SK-N-SH treated with all-trans-retinoic acid at 6 μM for 48 hours (cell line): ENCODE measurements at regions not wholly inside any gene's neighbourhood (a gene's known extent, or its start where the extent isn't known, plus 50 kb on each side); places are given as distances from the start of the nearest gene placed in this dataset.

ENCODE experiments used
- ARNTL ChIP-seq: fragments of 450-650 bp; formaldehyde crosslinking; IDR thresholded peaks from 2 replicates; pipeline ENCODE4 v1.5.0; 2020; ENCODE audit warnings: low read depth, mild to moderate bottlenecking, moderate library complexity, borderline replicate concordance
- CSDC2 ChIP-seq: fragments of 250-450 bp; sonication (Bioruptor Pico); IDR thresholded peaks from 2 replicates; pipeline ENCODE4 v1.5.0; 2020; ENCODE audit warnings: mild to moderate bottlenecking, moderate library complexity
- ISL1 ChIP-seq: fragments of 250-450 bp; sonication (Bioruptor Pico); IDR thresholded peaks from 2 replicates; pipeline ENCODE4 v2.1.2; 2022; ENCODE audit warnings: mild to moderate bottlenecking, moderate library complexity
- RARB ChIP-seq: fragments of 250-450 bp; sonication (Bioruptor Pico); IDR thresholded peaks from 2 replicates; pipeline ENCODE4 v1.8.0; 2021; ENCODE audit warnings: mild to moderate bottlenecking, moderate library complexity
- ZFP30 ChIP-seq: fragments of 450-650 bp; formaldehyde crosslinking; IDR thresholded peaks from 2 replicates; pipeline ENCODE4 v1.5.0; 2022; ENCODE audit warnings: mild to moderate bottlenecking, moderate library complexity
- TF ChIP-seq, protein P1 (sequence below): fragments of 250-450 bp; sonication (Bioruptor Pico); IDR thresholded peaks from 2 replicates; pipeline ENCODE4 v1.8.0; 2021; ENCODE audit warnings: low read depth, mild to moderate bottlenecking, moderate library complexity, borderline replicate concordance
- TF ChIP-seq, protein P2 (sequence below): fragments of 250-450 bp; sonication (Bioruptor Pico); IDR thresholded peaks from 2 replicates; pipeline ENCODE4 v1.5.1; 2020; ENCODE audit warnings: low read depth, mild to moderate bottlenecking, moderate library complexity
- TF ChIP-seq, protein P3 (sequence below): fragments of 250-450 bp; sonication (Bioruptor Pico); IDR thresholded peaks from 2 replicates; pipeline ENCODE4 v1.5.1; 2021; ENCODE audit warnings: mild to moderate bottlenecking, moderate library complexity

DNA sequence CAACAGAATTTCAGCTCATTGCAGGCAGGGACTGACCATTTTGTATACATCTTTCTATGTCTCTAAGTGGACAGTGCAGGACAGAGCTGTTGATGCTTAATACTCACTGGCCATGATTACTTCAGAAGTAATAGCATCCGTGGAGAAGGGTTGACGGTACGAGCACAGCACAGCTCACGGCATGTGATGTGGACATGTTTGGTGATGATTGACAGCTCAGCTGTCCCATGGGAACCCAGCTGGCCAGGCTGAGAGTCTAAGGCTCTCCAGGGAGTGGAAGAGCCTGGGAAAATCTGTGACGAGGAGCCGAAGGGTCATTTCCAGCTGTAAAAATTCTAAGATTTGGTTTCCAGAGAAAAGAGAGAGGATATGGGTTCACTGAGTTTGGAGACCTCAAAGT is 198.2 kb downstream of the SNX19 start:
- TF ChIP-seq ZFP30 (CRISPR knock-in tag), result no peak
- TF ChIP-seq, protein P1, sequence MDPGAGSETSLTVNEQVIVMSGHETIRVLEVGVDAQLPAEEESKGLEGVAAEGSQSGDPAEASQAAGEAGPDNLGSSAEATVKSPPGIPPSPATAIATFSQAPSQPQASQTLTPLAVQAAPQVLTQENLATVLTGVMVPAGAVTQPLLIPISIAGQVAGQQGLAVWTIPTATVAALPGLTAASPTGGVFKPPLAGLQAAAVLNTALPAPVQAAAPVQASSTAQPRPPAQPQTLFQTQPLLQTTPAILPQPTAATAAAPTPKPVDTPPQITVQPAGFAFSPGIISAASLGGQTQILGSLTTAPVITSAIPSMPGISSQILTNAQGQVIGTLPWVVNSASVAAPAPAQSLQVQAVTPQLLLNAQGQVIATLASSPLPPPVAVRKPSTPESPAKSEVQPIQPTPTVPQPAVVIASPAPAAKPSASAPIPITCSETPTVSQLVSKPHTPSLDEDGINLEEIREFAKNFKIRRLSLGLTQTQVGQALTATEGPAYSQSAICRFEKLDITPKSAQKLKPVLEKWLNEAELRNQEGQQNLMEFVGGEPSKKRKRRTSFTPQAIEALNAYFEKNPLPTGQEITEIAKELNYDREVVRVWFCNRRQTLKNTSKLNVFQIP (CRISPR knock-in tag), result no peak
- no peak for TF ChIP-seq ARNTL (CRISPR knock-in tag)
- no peak for TF ChIP-seq ISL1 (CRISPR knock-in tag)
- no peak for TF ChIP-seq RARB (CRISPR knock-in tag)
- TF ChIP-seq, protein P2, sequence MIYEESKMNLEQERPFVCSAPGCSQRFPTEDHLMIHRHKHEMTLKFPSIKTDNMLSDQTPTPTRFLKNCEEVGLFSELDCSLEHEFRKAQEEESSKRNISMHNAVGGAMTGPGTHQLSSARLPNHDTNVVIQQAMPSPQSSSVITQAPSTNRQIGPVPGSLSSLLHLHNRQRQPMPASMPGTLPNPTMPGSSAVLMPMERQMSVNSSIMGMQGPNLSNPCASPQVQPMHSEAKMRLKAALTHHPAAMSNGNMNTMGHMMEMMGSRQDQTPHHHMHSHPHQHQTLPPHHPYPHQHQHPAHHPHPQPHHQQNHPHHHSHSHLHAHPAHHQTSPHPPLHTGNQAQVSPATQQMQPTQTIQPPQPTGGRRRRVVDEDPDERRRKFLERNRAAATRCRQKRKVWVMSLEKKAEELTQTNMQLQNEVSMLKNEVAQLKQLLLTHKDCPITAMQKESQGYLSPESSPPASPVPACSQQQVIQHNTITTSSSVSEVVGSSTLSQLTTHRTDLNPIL, result no peak
- TF ChIP-seq, protein P3, sequence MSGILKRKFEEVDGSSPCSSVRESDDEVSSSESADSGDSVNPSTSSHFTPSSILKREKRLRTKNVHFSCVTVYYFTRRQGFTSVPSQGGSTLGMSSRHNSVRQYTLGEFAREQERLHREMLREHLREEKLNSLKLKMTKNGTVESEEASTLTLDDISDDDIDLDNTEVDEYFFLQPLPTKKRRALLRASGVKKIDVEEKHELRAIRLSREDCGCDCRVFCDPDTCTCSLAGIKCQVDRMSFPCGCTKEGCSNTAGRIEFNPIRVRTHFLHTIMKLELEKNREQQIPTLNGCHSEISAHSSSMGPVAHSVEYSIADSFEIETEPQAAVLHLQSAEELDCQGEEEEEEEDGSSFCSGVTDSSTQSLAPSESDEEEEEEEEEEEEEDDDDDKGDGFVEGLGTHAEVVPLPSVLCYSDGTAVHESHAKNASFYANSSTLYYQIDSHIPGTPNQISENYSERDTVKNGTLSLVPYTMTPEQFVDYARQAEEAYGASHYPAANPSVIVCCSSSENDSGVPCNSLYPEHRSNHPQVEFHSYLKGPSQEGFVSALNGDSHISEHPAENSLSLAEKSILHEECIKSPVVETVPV (CRISPR knock-in tag), result no peak
- TF ChIP-seq CSDC2, result no peak
